Spleen (tissue), 11 donors: ENCODE measurements at regions not wholly inside any gene's neighbourhood (a gene's known extent, or its start where the extent isn't known, plus 50 kb on each side); places are given as distances from the start of the nearest gene placed in this dataset.

ENCODE experiments used
- DNase-seq: peaks from one replicate; pipeline ENCODE4 v3.0.0-alpha.2; 2020
- H3K27ac ChIP-seq, 8 donors: fragments of 200-600 bp; sonication (generic) in 7 of 8; 1 replicate in 4 of 8; 2 replicates in 4 of 8; pipeline versions ENCODE4 v1.5.0 to v1.8.0; 2016 to 2021; ENCODE audit warnings: inconsistent platforms in 4 of 8, mild to moderate bottlenecking in 4 of 8, moderate library complexity in 1 of 8
- H3K27me3 ChIP-seq, 7 donors: fragments of 200-600 bp; sonication (generic) in 6 of 7; replicated peaks in 1 of 7; 1 replicate in 4 of 7; 2 replicates in 3 of 7; pipeline versions ENCODE4 v1.5.0 to v1.8.0; 2016 to 2021; ENCODE audit warnings: inconsistent platforms in 3 of 7, mild to moderate bottlenecking in 1 of 7
- H3K36me3 ChIP-seq, 6 donors: fragments of 200-600 bp; sonication (generic) in 5 of 6; 1 replicate in 4 of 6; 2 replicates in 2 of 6; pipeline versions ENCODE4 v1.5.0 to v1.8.0; 2016 to 2021; ENCODE audit warnings: inconsistent platforms in 2 of 6
- H3K4me1 ChIP-seq, 6 donors: fragments of 200-600 bp; sonication (generic) in 5 of 6; 1 replicate in 3 of 6; 2 replicates in 3 of 6; pipeline versions ENCODE4 v1.5.0 to v1.8.0; 2016 to 2021; ENCODE audit warnings: inconsistent platforms in 3 of 6
- H3K4me3 ChIP-seq, 8 donors: fragments of 200-600 bp; sonication (generic) in 7 of 8; 1 replicate in 4 of 8; 2 replicates in 4 of 8; pipeline versions ENCODE4 v1.5.0 to v1.8.0; 2016 to 2021; ENCODE audit warnings: inconsistent platforms in 4 of 8, mild to moderate bottlenecking in 4 of 8, moderate library complexity in 2 of 8
- H3K9me3 ChIP-seq, 8 donors: fragments of 200-600 bp; sonication (generic) in 7 of 8; 1 replicate in 4 of 8; 2 replicates in 4 of 8; pipeline versions ENCODE4 v1.5.0 to v1.8.0; 2016 to 2021; ENCODE audit warnings: inconsistent platforms in 4 of 8
- CTCF ChIP-seq, 11 experiments: fragments of 200-600 bp in 7 of 11; fragments of 450-650 bp in 4 of 11; sonication (generic) in 4 of 11; IDR thresholded peaks in 8 of 11; conservative IDR thresholded peaks in 3 of 11; 1 replicate in 7 of 11; 2 replicates in 4 of 11; pipeline versions ENCODE4 v1.4.0 to v1.8.0; 2016 to 2021; ENCODE audit warnings: antibody characterized with exemption in 11 of 11, inconsistent platforms in 4 of 11, mild to moderate bottlenecking in 1 of 11
- POLR2A ChIP-seq, 3 donors: fragments of 450-650 bp; IDR thresholded peaks; one replicate each; pipeline ENCODE4 v1.5.1; 2017; ENCODE audit warnings: antibody characterized with exemption in 3 of 3, mild to moderate bottlenecking in 1 of 3
- POLR2AphosphoS5 ChIP-seq, 3 donors: sonication (generic); formaldehyde crosslinking; IDR thresholded peaks; one replicate each; pipeline ENCODE4 v1.5.1; 2017; ENCODE audit warnings: antibody characterized with exemption in 3 of 3
- WGBS, 5 donors: extraction: QIAGEN DNeasy Blood & Tissue Kit in 3 of 5; methylation state at CpG; one replicate each; pipeline versions ENCODE4 v1.1.5 to v1.1.7; 2013 to 2018; 5-methylcytosine and 5-hydroxymethylcytosine counted together
- intact Hi-C: fragments of 100-400 bp; cut with DNase I; formaldehyde crosslinking; loops from one replicate; pipeline ENCODE4 v1.15.0; 2023; ENCODE audit warnings: low total_unique reads
- donor health status: healthy with polysubstance abuse.
- donor health status: DM: no; HTN: no; CAD: no; lungs with moderate emphysema.
- donor health status: DM: no; HTN: no; CAD: no.
- donor health status: Bipolar disorder and iron deficiency.
- donor health status: healthy.
- donor health status: DM: no; HTN: no; CAD: no.
- donor health status: DM: yes; HTN: yes; CAD: no.

GRCh38 chr1:82454431-82454830 is 653.7 kb downstream of the ADGRL2 start:
- TF ChIP-seq POLR2AphosphoS5 (IDR thresholded peaks at IDR 0.05) (no peak), POLR2A (IDR thresholded peaks at IDR 0.05) (no peak), CTCF (IDR thresholded peaks at IDR 0.05 in 8 of 11, conservative IDR thresholded peaks at IDR 0.05 in 3 of 11) (no peak)
- Histone ChIP-seq H3K4me3 (no peak overlapping the region), H3K27ac (no peak overlapping the region), H3K27me3 (no peaks in the 10 kb centered on the region), H3K36me3 (no peaks in the 10 kb centered on the region), H3K4me1 (no peaks in the 10 kb centered on the region), H3K9me3 (peaks cover 0 to 34% (median 21%) of the 10 kb centered on the region in 8 donors)
- intact Hi-C loops: no loop called here
- DNase-seq: no peak
- 73 to 97% (median 92%) methylated on average over 3 of the region's 3 CpGs for WGBS, 5 donors

- 75 to 90% (median 80%) methylated on average over 1 of the region's 1 CpG for WGBS, 5 donors
- TF ChIP-seq CTCF (IDR thresholded peaks at IDR 0.05 in 8 of 11, conservative IDR thresholded peaks at IDR 0.05 in 3 of 11) (no peak), POLR2A (IDR thresholded peaks at IDR 0.05) (no peak), POLR2AphosphoS5 (IDR thresholded peaks at IDR 0.05) (no peak)
- Histone ChIP-seq H3K27me3 (no peaks in the 10 kb centered on the region), H3K4me1 (no peaks in the 10 kb centered on the region), H3K9me3 (peaks cover 0 to 34% (median 21%) of the 10 kb centered on the region in 8 donors), H3K27ac (no peak overlapping the region), H3K36me3 (no peaks in the 10 kb centered on the region), H3K4me3 (no peak overlapping the region)
- no peak for DNase-seq
- intact Hi-C loops: no loop called here
These were observed 652.9 kb downstream of the ADGRL2 start for GRCh38 chr1:82453511-82454185.

GRCh38 chr1:82452096-82452495 is 651.4 kb downstream of the ADGRL2 start:
- H3K4me1 ChIP-seq: no peaks in the 10 kb centered on the region
- DNase-seq: no peak
- no peaks in the 10 kb centered on the region for H3K27me3 ChIP-seq
- H3K9me3 ChIP-seq: peaks cover 0 to 34% (median 21%) of the 10 kb centered on the region in 8 donors
- no peak for TF ChIP-seq CTCF (IDR thresholded peaks at IDR 0.05 in 8 of 11, conservative IDR thresholded peaks at IDR 0.05 in 3 of 11)
- intact Hi-C loops: no loop called here
- no peaks in the 10 kb centered on the region for H3K36me3 ChIP-seq
- H3K27ac ChIP-seq: no peak overlapping the region
- H3K4me3 ChIP-seq: no peak overlapping the region

- intact Hi-C loops: no loop called here
- H3K27ac ChIP-seq: no peak overlapping the region
- 80 to 97% (median 93%) methylated on average over 2 of the region's 2 CpGs for WGBS, 5 donors
- TF ChIP-seq POLR2AphosphoS5 (IDR thresholded peaks at IDR 0.05): no peak
- no peak for TF ChIP-seq CTCF (IDR thresholded peaks at IDR 0.05 in 8 of 11, conservative IDR thresholded peaks at IDR 0.05 in 3 of 11)
- TF ChIP-seq POLR2A (IDR thresholded peaks at IDR 0.05): no peak
- no peak for DNase-seq
- no peaks in the 10 kb centered on the region for H3K4me1 ChIP-seq
- no peak overlapping the region for H3K4me3 ChIP-seq
- peaks cover 0 to 34% (median 21%) of the 10 kb centered on the region in 8 donors for H3K9me3 ChIP-seq
- H3K27me3 ChIP-seq: no peaks in the 10 kb centered on the region
- H3K36me3 ChIP-seq: no peaks in the 10 kb centered on the region
These were observed 650.5 kb downstream of the ADGRL2 start for GRCh38 chr1:82451191-82451590.
